ENCODE measurements at regions not wholly inside any gene's neighbourhood (a gene's known extent, or its start where the extent isn't known, plus 50 kb on each side); places are given as distances from the start of the nearest gene placed in this dataset.
A peak's percentile ranks its signal among the peaks of the same experiment; 100 is the strongest.
"Not testable (repeated sequence)": the region's sequence is repeated elsewhere in the genome, so short reads cannot be mapped to it uniquely, and the experiment has no call there.

DNA sequence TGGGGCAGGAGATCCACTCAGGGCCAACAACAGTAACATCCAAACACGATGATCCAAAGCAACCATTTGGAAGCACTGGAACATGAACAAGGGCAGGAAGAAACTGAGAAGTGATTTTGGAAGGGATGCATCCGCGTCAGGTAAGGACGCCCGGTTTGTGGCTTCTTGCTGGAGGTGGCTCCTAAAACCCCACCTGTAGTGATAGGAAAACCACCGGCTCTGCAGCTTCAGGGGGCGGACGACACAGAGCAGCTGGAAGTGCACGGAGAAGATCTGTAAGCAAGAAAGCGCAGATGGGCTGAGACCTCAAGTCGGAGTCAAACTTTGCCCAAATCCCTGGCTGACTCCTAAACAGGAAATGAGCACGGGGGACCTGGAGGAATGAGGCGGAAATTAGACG lies 1066.1 kb downstream of the BRD1 start:
- DNase-seq: peak in 2 of 10 donors; percentile 3 to 41

DNA sequence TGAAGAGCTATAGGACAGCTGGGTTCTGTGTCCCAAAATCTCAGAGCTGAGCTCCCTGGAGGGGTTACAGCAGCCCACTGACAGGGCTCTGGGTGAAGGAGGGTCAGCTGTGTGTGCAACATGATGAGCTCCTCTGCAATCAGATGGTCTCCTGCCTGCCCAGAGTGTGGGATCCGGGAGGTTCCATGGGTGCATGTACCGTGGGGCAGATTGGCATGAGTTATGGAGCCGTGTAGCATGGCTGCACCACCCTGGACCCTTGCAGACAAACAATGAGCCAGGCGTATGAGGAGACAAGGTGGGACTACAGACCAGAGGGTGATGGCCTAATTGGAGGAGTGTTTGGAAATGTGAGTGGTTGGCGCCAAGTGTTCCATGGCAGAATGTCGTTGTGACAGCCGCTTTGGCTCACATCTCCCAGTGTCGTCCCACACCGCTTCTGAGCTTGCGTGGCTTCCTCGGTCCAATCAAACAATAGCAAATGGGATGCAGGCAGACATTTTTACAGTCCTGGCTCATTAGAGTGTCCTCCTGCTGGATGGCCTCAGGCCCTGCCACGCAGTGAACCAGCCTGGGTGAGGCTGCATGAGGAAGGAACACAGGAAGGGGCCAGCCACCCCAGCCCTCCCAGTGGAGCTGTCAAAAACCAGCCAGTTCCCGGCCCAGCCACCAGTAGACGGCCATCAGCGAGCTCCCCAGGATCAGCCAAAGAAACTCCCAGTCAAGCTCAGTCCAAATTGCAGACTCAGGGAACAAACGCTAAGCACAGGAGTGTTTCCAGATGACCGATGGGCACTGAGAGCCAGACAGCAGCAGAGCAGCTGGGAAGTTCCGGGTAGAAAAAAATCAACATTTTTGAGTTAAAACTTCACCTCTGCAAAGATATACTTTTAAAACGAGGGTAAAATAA lies 1066.9 kb downstream of the BRD1 start:
- peak in 4 of 10 donors; percentile 2 to 69 (median 12) for DNase-seq
- intact Hi-C loops (cut with DNase I): no loop called here

More for the DNA sequence above, 1066.1 kb downstream of the BRD1 start:
- intact Hi-C loops (cut with DNase I): no loop called here

DNA sequence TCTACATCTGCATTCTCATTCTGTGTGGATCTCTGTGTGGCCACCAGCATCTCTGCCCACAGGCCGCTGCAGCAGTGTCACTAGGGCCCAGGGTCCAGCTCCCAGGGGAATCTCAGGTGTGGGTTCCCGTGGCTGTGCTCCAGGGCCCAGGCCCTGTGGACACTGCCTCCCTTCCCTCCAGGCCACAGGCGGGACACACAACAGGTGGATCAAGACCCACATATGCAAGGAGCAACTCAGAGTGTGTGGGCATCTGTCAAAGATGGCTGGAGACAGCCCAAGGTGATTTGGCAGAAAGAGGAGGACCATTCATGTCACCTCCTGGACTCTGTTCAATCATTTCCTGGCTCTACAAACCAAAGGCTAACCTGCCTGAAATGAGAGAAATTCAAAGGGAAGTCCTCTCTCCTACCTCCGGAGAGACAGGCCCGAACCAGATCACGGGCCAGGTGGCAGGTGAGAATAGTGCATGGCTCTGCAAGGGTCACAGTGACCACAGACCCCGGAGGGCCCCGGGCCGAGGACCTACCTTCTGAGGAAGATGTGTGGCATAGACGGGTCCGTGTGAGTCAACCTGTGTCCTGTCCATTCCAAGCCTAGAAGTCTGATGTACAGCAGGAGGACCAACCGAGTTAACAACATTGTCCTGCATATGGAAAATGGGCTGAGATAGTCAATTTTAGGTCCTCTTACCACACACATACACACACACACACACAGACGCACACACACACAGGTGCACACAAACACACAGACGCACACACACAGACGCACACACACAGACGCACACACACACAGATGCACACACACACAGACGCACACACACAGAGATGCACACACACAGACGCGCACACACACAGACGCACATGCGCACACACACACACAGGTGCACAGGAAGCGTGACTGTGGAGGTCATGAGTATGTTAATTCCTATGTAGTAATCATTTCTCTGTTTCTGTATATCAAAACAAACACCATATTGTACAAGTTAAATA lies 1068.5 kb downstream of the BRD1 start:
- DNase-seq: peak in 3 of 10 donors; percentile 3 to 47 (median 8)
- intact Hi-C loops (cut with DNase I): no loop called here

DNA sequence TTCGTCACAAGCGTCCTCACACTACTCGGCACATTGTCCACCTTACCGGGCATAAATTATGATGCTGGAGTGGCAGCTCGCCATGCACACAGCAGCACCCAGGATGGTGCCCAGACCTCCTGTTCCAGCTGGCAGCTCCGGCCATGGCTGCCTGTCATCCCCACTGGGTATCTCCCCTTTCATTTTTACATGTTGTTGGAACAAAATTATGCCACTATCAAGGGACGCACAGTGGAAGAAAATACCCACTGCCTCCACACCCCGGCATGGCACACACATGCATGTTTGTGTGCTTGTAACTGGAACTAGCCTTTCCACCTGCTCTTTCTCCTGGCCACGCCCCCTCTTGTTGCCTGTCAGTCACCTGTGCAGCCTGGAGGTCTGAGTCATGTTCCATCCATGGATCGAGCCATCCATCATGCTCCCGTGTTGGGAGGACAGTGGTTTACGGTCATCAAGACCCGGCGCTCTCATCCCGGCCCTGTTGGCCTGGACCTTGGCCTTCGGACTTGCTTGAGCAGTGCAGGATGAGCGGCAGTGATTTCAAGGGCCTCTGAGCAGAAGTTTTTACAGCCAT lies 1069.6 kb downstream of the BRD1 start:
- DNase-seq: peak in 1 of 10 donors; percentile 54
- intact Hi-C loops (cut with DNase I): no loop called here

DNA sequence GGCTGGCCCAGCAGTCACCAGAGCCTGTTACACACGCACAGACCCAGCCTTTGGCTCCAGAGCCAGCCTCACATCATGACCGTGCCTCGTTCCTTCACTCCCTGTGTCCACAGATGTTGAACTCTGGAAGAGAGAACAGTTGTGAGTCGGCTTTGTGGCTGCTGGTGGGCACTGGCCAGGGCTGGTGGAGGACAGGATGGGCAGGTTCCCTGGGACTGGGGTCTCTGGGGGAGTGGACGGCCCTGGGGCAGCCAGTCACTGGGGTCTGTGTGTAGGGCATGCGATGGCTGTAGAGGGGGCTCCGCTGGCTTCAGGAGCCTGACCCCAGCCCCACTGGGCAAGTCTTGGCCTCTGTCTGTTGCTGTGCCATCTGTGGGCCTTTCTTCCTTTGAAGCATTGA lies 1070.1 kb downstream of the BRD1 start:
- DNase-seq: peak in 2 of 10 donors; percentile 29 to 54

DNA sequence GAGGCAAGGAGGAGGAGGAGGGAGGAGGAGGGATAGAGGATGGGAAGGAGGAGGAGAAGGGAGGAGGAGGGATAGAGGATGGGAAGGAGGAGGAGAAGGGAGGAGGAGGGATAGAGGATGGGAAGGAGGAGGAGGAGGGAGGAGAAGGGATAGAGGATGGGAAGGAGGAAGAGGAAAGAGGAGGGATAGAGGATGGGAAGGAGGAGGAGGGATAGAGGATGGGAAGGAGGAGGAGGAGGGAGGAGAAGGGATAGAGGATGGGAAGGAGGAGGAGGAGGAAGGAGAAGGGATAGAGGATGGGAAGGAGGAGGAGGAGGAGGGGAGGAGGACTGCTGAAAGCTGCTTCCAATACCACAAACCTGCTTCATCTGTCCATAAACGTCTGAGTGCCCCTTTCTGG lies 1070.5 kb downstream of the BRD1 start:
- DNase-seq; intact Hi-C loops (cut with DNase I): not testable (repeated sequence)

More for the DNA sequence above, 1070.1 kb downstream of the BRD1 start:
- intact Hi-C loops (cut with DNase I): no loop called here

DNA sequence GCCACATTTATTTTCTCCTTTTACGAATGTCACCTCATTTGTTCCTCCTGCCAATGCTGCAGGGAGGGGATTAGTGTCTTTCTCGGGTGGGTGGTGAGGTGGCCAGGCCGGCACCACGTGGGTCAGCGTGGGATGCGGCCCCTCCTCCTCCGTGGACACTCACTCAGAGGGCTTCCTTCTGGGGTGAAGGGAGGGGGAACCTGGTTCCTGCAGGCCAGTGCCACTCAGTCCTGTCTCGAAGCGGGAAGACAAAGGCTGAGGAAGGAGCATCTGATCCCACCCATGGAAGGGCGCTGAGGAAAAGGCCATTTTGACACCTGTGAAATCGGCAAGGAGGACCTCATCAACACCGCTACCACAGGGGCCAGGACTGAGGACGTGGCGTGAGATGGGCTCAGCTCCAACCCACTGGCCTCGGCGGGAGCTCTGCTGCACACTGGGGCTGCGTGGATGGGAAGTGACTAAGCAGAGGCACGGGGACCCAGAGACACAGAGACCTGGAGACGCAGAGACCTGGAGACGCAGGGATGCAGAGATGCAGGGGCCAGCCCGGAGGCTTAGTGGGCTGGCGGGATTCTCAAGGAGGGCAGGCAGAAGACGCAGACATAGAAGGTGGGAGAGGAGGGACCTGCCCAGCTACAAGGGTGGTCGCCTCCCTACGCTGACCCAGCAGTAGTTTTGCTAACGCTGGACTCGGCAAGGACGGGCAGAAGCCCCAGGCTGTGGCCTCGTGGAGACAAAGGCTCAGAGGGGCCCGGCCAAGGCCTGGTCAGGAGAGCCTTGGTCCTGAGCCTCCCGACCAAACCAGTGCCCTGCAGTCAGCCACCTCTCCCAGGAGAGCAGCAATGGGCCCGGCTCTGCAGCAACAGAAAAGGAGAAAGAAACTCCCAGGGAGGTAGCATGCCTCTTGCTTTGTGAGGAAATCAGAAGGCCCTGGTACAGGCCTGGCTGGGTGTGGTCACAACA lies 1071.2 kb downstream of the BRD1 start:
- intact Hi-C loops (cut with DNase I): no loop called here
- peak in 1 of 10 donors; percentile 53 for DNase-seq

DNA sequence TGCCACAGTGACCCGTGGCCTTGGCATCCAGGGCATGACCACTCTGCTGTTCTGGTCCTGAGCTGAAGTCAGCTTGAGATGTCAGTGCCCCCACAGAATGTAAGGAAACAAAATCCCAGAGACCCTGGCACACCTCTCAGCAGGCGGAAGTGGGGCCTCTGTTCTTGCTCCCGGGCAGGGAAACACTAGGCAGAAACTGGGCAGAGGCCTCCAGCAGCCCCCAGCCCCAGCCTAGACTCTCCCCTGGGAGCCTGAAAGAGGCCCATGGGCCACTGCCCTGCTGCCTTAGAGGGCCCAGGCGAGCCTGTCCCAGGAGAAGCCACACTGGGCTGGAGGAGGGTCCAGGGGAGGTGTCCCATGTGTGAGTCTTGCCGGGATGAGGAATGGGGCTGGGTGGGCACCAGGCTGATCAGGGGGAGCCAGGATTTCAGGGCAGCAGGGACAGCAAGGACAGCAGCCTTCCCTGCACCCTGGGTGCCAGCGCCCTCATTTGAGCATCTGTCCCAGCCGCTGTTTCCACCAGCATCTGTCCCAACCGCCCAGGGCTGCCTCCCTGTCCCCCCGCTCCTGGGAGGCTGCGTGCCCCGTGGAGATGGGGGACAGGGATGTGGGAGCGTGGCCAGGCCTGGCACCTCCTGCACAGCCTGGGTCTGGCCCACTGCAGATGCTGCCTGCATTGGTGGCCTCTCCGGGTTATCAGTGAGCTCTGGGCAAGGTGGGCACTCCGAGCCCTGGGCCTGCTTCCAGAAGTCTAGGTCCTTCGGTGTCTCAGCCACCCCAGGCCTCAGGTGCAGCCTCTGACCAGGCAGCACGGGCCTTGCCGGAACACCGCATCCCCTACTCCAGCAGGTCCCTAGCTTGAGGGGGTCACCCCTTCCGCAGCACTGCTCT lies 1072.4 kb downstream of the BRD1 start:
- DNase-seq: peak in 2 of 10 donors; percentile 69 to 74
- intact Hi-C loops (cut with DNase I): no loop called here

DNA sequence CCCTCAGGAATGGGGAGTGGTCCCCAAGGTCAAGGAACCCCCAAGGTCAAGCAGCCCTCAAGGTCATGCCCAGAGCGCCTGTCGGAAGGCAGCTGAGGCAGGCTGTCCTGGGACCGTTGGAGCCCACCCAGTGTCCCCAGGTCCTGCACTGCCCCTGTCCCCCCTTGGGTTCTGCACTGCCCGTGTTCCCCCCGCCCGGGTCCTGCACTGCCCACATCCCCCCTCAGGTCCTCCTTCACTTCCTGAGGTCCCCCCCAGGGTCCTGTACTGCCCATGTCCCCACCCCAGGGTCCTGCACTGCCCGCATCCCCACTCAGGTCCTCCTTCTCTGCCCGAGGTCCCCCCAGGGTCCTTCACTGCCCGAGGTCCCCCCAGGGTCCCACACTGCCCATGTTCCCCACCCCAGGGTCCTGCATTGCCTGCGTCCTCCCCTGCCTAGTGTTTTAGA lies 1073.0 kb downstream of the BRD1 start:
- peak in 1 of 10 donors; percentile 44 for DNase-seq
- intact Hi-C loops (cut with DNase I): no loop called here

DNA sequence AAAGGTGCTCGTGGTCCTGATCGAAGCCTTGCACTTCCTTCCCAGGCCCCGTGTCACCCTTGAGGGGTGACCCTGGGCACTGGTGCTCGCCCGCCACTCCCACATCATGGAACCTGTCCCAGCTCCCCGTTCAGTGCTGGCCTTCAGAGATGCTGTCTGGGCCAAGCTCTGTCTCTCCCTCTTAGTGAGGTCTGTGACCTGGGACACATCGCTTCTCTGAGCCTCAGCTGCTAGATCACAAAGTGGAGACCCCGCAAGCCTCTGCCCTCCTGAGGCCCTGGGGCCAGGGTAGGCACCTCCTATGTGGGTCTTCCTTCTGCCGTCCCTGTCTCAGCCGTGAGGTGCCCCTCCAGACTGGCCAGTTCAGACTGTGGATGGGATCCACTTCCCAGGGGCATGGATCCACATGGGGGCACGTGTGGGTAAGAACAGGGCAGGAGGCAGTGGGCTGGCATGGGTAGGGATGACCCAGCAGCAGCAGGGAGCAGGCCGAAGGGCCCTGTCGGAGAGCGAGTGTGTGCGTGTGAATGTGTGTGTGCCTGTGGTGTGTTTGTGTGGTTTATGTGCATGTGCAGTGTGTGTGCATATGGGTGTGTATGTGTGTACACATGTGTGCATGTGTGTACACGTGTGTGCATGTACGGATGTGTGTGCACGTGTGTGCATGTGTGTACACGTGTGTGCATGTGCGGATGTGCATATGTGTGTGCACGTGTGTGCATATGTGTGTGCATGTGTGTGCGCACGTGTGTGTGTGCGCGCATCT lies 1073.7 kb downstream of the BRD1 start:
- intact Hi-C loops (cut with DNase I): no loop called here

DNA sequence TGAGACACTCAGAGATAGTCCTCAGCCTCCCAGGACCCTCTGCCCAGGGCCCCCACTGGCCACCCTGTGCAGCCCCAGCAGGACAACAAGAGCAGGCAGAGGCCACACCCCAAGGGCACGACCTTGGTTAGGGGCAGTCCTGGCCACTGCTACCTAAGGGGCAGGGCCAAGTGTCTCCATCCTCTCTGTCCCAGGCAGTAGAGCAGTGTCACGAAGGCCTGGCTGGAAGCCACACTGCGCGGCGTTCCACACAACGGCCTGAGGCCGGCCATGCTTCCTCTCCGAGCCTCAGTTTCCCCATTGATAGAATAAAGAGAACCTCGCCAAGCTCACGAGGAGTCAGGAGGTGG lies 1074.3 kb downstream of the BRD1 start:
- DNase-seq: no peak

More for the DNA sequence above, 1073.7 kb downstream of the BRD1 start:
- DNase-seq: peak in 1 of 10 donors; percentile 69

DNA sequence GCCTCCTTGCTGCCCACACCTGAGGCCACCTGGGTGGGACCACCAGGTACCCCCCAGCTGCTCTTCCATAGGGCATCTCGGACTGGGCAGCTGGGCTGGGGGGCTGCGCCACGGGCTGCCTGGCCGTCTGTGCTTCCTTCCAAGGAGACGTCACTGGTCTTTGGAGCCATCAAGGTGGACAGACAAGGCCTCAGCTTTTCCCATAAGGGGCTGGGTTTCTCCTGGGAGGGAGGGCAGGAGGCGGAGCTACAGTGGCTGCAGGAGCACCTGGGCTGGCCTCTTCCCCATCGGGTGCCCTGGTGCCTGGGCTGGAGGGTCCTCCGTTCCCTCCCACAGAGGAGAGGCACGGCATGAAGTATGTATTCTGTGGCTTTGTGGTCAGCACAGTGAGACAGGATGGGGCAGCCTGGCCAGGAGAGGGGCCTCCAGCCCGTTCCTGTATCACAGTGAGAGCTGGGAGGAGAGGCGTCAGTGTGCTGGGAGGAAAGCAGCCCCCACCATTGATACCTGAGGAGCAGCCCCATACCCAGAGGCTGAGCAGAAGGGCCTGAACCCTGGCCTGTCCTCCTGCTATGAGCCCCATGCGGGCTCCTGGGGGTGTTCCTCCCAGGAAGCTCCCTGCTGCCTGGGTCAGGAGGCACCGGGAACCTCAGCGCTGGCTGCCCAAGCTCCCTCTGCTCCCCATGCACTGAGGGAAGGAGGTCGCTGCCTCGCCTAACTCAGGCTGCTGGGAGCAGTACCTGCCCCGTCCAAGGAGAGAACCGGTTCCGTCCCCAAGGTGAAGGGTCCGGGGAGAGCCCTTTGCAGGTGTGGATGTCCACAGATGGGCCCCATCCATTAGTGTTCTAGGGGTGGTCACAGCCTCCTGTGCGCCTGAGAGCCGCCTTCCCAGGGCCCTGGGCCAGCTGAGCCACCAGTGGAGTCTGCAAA lies 1075.0 kb downstream of the BRD1 start:
- intact Hi-C loops (cut with DNase I): no loop called here
- DNase-seq: peak in 2 of 10 donors; percentile 51 to 73

More for the DNA sequence above, 1074.3 kb downstream of the BRD1 start:
- intact Hi-C loops (cut with DNase I): no loop called here

DNA sequence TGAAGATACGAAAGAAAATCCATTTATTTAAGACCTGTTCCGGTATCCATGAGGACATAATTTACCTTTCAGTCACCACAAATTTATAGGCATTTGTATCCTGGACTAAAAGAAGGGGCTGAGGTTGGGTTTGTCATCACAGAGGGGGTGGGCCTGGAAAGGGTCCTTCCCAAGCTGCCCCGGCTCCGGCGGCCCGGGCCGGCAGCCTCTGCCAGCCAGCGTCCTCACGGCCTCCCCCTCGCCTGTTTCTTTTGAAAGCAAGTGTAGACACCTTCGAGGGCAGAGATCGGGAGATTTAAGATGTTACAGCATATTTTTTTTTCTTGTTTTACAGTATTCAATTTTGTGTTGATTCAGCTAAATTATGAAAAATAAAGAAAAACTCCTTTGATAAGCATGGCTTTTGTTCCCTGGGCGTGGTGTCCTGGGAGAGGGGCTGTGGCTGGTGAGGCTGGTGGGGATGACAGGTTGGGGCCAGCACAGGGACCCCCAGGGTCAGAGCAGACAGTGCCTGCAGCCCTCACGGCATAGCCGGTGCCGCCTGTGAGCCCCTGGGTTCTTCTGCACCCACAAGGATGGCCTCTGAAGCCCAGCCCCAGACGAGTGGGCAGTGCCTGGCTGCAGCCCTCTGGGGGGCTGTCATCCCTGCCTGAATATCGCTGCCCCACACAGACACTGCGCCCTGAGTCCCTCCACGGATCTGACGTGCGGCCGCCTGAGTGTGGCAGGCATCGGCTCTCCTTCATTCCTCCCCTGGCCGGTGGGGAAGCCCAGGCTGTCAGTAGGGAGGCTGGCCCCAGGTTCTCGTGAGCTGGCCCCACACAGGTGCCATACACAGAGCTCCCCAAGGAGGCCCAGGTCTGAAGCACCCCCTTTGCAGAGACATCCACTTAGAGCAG lies 1075.9 kb downstream of the BRD1 start:
- peak in 1 of 10 donors; percentile 83 for DNase-seq

DNA sequence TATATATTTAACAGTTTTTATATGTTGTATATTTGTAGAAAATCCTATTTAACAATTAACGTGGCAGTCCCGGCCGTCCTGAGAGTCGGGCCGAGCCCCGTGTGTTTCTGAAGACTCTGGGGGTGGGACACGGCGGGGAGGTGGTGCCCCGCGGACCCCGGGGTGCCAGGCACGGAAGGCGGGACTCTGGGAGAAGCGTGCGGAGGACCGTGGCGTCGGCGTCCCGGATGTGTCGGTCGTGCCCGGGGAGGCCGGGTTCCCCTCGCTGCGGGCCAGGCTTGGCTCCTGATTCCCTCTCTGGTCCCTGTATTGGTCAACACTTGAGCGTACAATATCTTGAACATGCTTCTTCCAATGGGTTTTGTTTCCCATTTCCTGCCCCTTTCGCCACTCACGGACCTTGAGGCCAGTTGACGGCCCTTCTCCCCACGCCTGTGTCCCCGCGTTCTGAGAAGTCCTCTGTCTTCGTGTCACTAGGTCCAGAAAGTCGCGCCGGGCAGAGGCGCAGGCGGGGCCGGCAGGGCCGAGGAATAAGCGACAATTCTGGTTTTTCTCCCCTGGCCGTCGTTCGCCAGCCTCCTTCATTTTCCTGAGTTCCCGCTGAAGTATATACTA lies 1076.7 kb downstream of the BRD1 start:
- intact Hi-C loops (cut with DNase I): no loop called here
- peak in 1 of 10 donors; percentile 62 for DNase-seq

More for the DNA sequence above, 1075.9 kb downstream of the BRD1 start:
- intact Hi-C loops (cut with DNase I): no loop called here

DNA sequence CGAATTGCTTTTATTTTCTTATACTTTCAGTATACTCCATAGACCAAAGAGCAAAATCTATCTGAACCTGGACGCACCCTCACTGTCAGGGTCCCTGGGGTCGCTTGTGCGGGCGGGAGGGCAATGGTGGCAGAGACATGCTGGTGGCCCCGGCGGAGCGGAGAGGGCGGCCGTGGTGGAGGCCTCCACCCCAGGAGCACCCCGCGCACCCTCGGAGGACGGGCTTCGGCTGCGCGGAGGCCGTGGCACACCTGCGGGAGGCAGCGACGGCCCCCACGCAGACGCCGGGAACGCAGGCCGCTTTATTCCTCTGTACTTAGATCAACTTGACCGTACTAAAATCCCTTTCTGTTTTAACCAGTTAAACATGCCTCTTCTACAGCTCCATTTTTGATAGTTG lies 1077.4 kb downstream of the BRD1 start:
- intact Hi-C loops (cut with DNase I): no loop called here
- DNase-seq: peak in 1 of 10 donors; percentile 77

Measured in posterior cingulate gyrus (tissue), 11 donors.